ENCODE measurements at regions not wholly inside any gene's neighbourhood (a gene's known extent, or its start where the extent isn't known, plus 50 kb on each side); places are given as distances from the start of the nearest gene placed in this dataset.
"Not testable (repeated sequence)": the region's sequence is repeated elsewhere in the genome, so short reads cannot be mapped to it uniquely, and the experiment has no call there.

GRCh38 chr11:98659431-98659830 lies 361.3 kb upstream of the CNTN5 start:
- no peak for DNase-seq (ENCODE audit: low spot score)

- DNase-seq (ENCODE audit: low spot score) = no peak
Observed at GRCh38 chr11:98674390-98674789, 346.4 kb upstream of the CNTN5 start.

DNA sequence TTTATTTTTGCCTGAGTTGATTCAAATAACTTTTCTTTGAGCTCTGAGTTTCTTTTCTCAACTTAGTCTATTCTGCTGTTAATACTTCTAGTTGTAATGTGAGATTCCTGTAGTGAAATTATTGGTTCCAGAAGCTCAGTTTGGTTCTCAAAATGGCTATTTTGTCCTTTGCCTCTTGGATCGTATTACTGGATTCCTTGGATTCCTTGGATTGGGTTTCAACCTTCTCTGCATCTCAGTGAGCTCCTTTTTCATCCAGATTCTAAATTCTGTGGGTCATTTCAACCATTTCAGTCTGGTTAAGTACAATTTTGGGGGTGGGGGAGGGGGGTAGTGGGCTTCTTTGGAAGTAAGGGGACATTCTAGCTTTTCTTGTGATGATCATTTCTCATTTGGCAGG lies 341.1 kb upstream of the CNTN5 start:
- DNase-seq (ENCODE audit: low spot score) = no peak

DNA sequence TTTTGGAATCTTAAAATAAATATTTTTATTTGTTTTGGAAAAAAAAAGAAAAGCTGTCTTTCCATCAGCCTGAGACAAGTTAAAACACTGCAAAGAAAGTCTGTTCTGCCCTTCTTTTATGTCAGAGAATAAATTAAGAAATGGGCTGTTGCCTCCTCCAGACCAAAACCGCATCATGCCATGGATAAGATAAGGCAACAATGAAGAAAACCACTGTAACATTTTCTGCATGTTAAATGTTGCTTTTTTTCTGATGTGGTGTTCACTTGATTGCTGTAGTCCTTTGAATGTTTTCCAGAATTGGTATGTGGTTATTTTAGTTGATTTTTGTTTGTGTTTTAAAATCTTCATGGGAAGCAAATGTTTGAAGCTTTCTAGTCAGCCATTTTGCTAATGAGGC lies 319.2 kb upstream of the CNTN5 start:
- no peak for DNase-seq (ENCODE audit: low spot score)

DNA sequence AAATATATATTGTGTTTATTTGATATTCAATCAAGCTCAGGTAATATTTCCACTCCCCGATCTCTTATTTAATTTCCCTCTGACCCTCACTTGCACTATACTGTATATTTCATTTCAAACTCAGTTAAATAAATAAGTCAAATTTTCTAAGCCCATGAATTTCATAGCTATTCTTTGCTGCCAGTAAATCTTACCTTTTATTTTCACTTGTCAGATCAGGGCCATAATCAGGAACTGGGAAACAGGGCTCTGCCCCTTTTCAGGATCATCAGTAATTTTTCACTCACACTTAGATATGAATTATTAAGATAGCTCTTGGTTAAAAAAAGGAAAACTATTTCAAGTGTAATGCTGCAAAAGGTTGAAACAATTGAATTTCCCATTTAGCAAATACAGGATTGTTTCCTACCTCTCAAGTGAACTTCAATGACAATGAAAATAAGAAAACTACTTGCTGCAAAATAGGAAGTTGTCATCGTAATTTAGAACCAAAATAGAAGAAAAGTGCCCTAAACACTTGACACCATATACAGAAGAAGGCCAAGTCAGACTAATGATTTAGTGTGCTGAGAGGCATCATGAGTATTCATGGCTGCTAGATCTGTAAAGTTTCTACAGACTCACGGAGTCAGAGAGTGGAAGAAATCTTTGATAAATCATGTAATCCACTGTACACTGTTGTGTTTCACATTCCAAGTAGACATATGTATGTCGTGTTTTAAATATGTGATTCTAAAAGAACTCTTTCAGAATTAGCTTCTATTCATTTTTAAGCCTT lies 316.8 kb upstream of the CNTN5 start:
- no peak for DNase-seq (ENCODE audit: low spot score)

- DNase-seq (ENCODE audit: low spot score) = no peak
Observed at GRCh38 chr11:98710026-98710425, 310.7 kb upstream of the CNTN5 start.

DNA sequence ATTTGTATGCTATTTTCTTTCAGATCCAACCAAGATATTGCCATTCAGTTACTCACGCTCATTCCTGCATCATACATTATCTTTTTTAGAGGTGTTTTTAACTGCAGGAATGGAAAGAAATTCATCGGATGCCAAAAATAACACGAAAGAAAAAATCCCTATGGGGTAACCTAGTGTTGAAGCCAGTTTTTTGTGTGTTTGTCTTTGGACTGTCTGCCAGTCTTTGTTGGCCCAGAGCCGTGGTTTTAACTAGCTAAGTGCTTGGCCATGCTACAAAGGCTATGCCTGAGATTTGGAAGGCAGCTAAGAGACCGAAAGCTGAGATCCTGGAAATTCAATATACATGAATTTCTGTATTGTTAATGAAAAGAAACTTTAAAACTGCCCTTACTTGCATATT lies 309.8 kb upstream of the CNTN5 start:
- no peak for DNase-seq (ENCODE audit: low spot score)

- DNase-seq (ENCODE audit: low spot score) = no peak
Observed at GRCh38 chr11:98720951-98721350, 299.8 kb upstream of the CNTN5 start.

GRCh38 chr11:98725471-98725870 lies 295.3 kb upstream of the CNTN5 start:
- no peak for DNase-seq (ENCODE audit: low spot score)

DNA sequence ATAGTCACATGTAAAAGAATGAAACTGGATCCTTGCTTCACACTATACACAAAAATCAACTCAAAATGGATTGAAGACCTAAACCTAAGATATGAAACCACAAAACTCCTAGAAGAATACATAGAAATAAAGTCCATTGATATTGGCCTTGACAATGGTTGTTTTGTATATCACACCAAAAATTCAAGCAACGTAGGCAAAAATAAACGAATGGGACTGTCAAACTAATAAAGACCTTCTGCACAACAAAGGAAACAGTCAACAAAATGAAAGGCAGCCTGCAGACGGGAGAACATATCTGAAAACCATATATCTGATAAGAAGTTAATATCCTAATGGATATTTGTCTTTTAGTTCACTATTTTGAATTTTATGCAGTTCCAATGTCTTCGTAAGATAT lies 292.3 kb upstream of the CNTN5 start:
- DNase-seq (ENCODE audit: low spot score) = no peak

DNA sequence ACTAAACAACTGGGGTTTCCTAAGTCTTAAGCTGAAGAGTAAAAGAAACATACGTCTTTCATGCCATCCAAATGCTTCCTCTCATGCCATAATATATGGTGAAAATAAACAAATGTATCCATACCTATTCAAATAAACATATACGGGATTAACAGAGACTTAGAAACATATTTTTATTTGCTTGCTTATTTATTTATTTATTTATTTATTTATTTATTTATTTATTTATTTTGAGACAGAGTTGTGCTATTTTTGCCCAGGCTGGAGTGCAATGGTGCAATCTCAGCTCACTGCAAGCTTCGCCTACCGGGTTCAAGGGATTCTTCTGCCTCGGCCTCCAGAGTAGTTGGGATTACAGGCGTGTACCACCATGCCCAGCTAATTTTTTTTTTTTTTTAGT lies 291.6 kb upstream of the CNTN5 start:
- DNase-seq (ENCODE audit: low spot score) = no peak

- DNase-seq (ENCODE audit: low spot score) = no peak
Observed at GRCh38 chr11:98732947-98733346, 287.8 kb upstream of the CNTN5 start.

DNA sequence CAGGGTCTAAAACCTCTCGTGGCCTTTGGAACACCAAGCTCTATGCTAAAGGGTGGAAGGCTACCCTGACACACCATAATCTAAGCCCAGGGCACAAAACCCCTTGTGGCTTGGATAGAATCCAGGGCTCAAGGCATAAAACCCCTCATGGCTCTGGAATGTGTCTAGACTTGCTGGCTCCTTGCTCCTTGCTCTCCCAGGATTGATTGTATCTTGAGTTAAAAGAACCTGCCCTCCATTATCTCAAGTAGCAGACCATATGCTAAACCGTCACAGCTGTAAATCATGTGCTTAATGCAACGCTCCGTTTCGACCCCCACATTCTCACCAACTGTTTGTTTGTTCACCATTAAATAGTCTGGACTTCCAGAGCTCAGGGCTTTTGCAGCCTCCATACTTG lies 287.4 kb upstream of the CNTN5 start:
- peak; percentile 68 for DNase-seq (ENCODE audit: low spot score)

DNA sequence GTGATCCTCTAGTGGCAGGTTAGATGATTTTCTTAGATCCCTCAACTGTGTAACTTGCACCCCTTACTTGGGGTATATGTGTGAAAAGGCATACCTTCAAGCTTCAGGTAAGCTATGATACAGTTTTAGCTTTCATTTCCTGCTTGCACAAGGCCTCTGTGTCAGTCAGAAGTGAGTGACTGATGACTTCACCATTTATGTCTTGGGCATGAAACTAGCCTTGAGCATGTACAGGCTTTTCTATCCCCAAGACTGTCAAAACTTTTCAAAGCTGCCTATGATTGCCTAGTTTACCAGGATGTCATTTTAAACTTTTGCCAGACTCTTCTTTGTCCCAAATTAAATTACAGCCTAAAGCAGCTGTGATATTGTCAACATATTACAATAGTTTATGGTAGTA lies 286.1 kb upstream of the CNTN5 start:
- no peak for DNase-seq (ENCODE audit: low spot score)

- DNase-seq (ENCODE audit: low spot score) = no peak
Observed at GRCh38 chr11:98736833-98737232, 283.9 kb upstream of the CNTN5 start.

DNA sequence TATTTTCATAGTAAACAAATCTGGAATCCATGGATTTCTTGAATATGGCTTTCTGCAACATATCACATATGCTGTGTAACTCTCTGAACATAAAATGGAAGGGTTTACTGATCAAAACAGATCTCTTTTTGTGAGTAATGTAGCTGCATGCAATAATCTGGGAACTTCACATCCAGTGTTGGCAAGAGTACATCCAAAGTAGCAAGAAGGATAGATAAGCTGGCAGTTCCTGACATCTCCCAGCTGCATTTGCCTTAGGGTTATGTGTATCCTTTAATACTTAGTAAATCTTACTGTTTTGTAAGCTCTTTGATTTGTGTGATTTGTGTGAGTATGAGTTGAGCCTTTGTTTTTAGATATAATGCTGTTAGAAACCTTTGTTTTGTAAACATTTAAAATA lies 280.4 kb upstream of the CNTN5 start:
- no peak for DNase-seq (ENCODE audit: low spot score)

- not testable (repeated sequence) for DNase-seq (ENCODE audit: low spot score)
Observed at GRCh38 chr11:98763446-98763845, 257.3 kb upstream of the CNTN5 start.

DNA sequence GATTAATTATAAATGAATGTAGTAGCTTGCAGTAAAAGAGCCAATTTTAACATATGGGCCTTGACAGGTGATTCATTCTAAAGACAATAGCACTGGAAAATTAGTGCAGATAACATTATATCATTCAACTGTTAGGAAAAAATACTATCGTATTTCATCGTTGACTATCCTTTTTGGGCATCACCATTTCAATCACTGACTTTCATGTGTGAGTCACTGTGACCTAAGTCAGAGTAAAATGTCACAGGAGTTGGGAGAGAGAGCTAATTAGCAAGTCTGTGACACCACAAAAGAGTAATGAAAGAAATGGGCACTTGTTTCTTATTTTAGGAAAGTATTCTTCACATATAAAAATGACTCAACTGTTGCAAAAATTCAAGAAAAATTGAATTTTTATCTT lies 253.8 kb upstream of the CNTN5 start:
- no peak for DNase-seq (ENCODE audit: low spot score)

- not testable (repeated sequence) for DNase-seq (ENCODE audit: low spot score)
Observed at GRCh38 chr11:98770046-98770445, 250.7 kb upstream of the CNTN5 start.

GRCh38 chr11:98771791-98772190 lies 249.0 kb upstream of the CNTN5 start:
- peak; percentile 23 for DNase-seq (ENCODE audit: low spot score)

DNA sequence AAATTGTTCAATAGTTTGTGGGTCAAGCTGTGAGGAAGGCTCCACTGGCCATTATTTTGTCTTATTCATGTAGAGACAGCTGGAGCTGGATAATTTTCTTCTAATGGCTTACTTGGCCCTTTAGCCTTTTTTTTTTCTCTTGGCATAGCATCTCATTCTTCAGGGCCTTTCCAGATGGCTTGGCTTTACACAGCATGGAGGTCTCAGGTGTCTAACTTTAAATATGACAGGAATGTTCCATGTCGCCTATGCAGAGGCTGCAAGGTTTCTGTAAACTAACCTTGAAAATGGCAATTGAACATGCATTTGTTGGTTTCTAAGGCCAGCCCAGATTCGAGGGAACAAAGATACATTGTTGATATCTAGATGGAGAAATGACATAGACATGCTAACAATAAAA lies 247.9 kb upstream of the CNTN5 start:
- DNase-seq (ENCODE audit: low spot score) = no peak

DNA sequence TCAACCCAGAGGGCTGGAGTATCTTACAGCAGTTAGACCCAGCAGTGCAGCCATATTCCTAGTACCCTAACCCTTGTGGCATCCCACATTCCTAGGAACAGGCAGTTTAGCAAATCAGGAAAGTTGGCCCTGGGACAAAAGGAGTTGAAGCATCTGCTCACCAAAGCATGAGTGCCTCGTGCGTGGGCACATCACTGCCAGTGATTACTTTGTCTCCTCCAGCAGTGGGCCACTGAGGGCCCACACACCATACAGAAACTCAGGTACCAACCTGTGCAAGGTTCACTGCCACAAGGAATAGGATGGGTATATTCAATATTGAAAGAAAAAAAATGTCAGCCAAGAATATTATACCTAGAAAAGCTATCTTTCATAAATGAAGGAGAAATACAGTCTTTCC lies 227.5 kb upstream of the CNTN5 start:
- DNase-seq (ENCODE audit: low spot score) = no peak

DNA sequence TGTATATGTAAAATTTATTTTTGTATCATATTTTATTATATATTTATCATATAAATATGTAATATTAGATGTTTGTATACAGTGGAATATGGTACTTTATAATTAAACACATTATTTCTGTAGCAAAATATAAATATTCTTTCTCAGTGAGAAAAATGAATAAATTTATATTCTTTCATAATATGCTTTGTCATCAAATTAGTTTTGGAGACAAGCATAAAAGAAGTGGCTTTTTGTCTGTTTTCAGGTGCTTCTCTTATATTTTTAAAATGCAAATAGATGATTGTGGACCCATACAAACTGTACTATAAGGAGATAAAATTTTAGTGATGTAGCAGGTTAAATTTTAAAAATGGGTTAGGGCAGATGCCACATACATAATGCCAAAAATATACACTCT lies 222.4 kb upstream of the CNTN5 start:
- no peak for DNase-seq (ENCODE audit: low spot score)

DNA sequence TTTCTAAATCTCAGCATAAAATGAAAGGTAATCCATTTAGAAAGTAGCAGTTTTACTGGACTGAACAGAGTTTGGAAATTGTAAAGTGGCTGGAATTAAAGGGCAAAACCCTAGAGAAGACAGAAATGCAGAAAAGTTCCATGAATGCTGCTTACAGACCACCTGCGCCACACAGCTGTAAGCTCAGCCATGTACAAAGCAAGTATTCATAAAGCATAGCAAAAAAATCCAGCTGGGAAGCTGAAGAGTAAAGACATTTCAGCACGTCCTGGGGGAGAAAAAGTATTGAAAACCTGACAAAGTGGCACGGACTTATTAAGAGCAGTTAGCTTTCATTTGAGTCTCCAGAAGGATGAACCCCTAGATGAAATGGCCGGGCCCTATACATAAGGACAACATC lies 220.1 kb upstream of the CNTN5 start:
- no peak for DNase-seq (ENCODE audit: low spot score)

Data from SK-N-DZ (cell line).